GM18508 (cell line): ENCODE measurements at regions not wholly inside any gene's neighbourhood (a gene's known extent, or its start where the extent isn't known, plus 50 kb on each side); places are given as distances from the start of the nearest gene placed in this dataset.
"Not testable (repeated sequence)": the region's sequence is repeated elsewhere in the genome, so short reads cannot be mapped to it uniquely, and the experiment has no call there.

Experiments
- ATAC-seq: cut with Tn5 transposase; IDR thresholded peaks from one replicate; pipeline ENCODE4 v1.9.1; 2021; ENCODE audit warnings: moderate number of reproducible peaks; ENCODE audit not compliant: insufficient read depth, unreplicated experiment

GRCh38 chr2:167331636-167332232 lies 443.5 kb downstream of the XIRP2 start:
- ATAC-seq: no peak

GRCh38 chr2:167328808-167329207 lies 440.5 kb downstream of the XIRP2 start:
- not testable (repeated sequence) for ATAC-seq

- ATAC-seq: no peak
These were observed 434.5 kb downstream of the XIRP2 start for GRCh38 chr2:167322795-167323194.

GRCh38 chr2:167318581-167318980 lies 430.3 kb downstream of the XIRP2 start:
- ATAC-seq: no peak

- no peak for ATAC-seq
These were observed 422.2 kb downstream of the XIRP2 start for GRCh38 chr2:167310442-167310841.
